Stimulated activated effector memory CD8-positive, alpha-beta T cell treated with anti-CD3 and anti-CD28 coated beads, Interleukin-12 subunit alpha, Interleukin-12 subunit beta, amount 100 ng/mL, for 72 hours (primary cell): ENCODE measurements at regions not wholly inside any gene's neighbourhood (a gene's known extent, or its start where the extent isn't known, plus 50 kb on each side); places are given as distances from the start of the nearest gene placed in this dataset.

Experiments used
- ATAC-seq: fragments of 150-1000 bp; cut with Tn5 transposase; 2 replicates; pipeline ENCODE4 v1.10.0; 2021
- DNase-seq, 2 donors: peaks; one replicate each; pipeline ENCODE4 v3.0.0; 2021 to 2022; ENCODE audit warnings: low spot score in 2 of 2
- H3K27ac Mint-ChIP-seq: one replicate; pipeline ENCODE4 v1.8.0; 2022; ENCODE audit warnings: mild to moderate bottlenecking, mixed read lengths
- H3K36me3 Mint-ChIP-seq: one replicate; pipeline ENCODE4 v1.8.0; 2022; ENCODE audit warnings: mild to moderate bottlenecking, mixed read lengths
- H3K4me1 Mint-ChIP-seq: one replicate; pipeline ENCODE4 v1.8.0; 2022; ENCODE audit warnings: mixed read lengths
- H3K4me3 Mint-ChIP-seq: one replicate; pipeline ENCODE4 v1.8.0; 2022; ENCODE audit warnings: mild to moderate bottlenecking, mixed read lengths
- H3K9me3 Mint-ChIP-seq: one replicate; pipeline ENCODE4 v1.8.0; 2022; ENCODE audit warnings: mixed read lengths

- no peaks in the 10 kb centered on the region for H3K9me3 Mint-ChIP-seq
- H3K4me1 Mint-ChIP-seq: no peaks in the 10 kb centered on the region
- no peak overlapping the region for H3K27ac Mint-ChIP-seq
- H3K4me3 Mint-ChIP-seq: no peak overlapping the region
- ATAC-seq (no peak), DNase-seq (no peak)
- H3K36me3 Mint-ChIP-seq: no peaks in the 10 kb centered on the region
Measured at GRCh38 chr10:133035952-133036351, 51.8 kb upstream of the ADGRA1 start.

GRCh38 chr10:133034762-133035161 lies 53.0 kb upstream of the ADGRA1 start:
- Mint-ChIP-seq H3K4me1 (no peaks in the 10 kb centered on the region), H3K27ac (no peak overlapping the region), H3K9me3 (no peaks in the 10 kb centered on the region), H3K4me3 (no peak overlapping the region), H3K36me3 (no peaks in the 10 kb centered on the region)
- ATAC-seq (no peak), DNase-seq (no peak)

- DNase-seq (no peak), ATAC-seq (no peak)
- Mint-ChIP-seq H3K36me3 (no peaks in the 10 kb centered on the region), H3K4me1 (no peaks in the 10 kb centered on the region), H3K4me3 (no peak overlapping the region), H3K9me3 (no peaks in the 10 kb centered on the region), H3K27ac (no peak overlapping the region)
Measured at GRCh38 chr10:133034092-133034491, 53.6 kb upstream of the ADGRA1 start.

GRCh38 chr10:133033742-133034048 lies 54.0 kb upstream of the ADGRA1 start:
- no peaks in the 10 kb centered on the region for H3K4me1 Mint-ChIP-seq
- no peak overlapping the region for H3K4me3 Mint-ChIP-seq
- H3K36me3 Mint-ChIP-seq: no peaks in the 10 kb centered on the region
- no peak for DNase-seq
- no peak for ATAC-seq
- no peak overlapping the region for H3K27ac Mint-ChIP-seq
- H3K9me3 Mint-ChIP-seq: no peaks in the 10 kb centered on the region

- no peak overlapping the region for H3K27ac Mint-ChIP-seq
- no peaks in the 10 kb centered on the region for H3K36me3 Mint-ChIP-seq
- no peaks in the 10 kb centered on the region for H3K4me1 Mint-ChIP-seq
- no peaks in the 10 kb centered on the region for H3K9me3 Mint-ChIP-seq
- no peak for DNase-seq
- ATAC-seq: no peak
- H3K4me3 Mint-ChIP-seq: no peak overlapping the region
Measured at GRCh38 chr10:133032976-133033741, 54.6 kb upstream of the ADGRA1 start.

GRCh38 chr10:133032231-133032630 lies 55.5 kb upstream of the ADGRA1 start:
- H3K36me3 Mint-ChIP-seq: no peaks in the 10 kb centered on the region
- H3K4me3 Mint-ChIP-seq: no peak overlapping the region
- DNase-seq (no peak), ATAC-seq (peak; percentile 23)
- no peaks in the 10 kb centered on the region for H3K9me3 Mint-ChIP-seq
- no peaks in the 10 kb centered on the region for H3K4me1 Mint-ChIP-seq
- H3K27ac Mint-ChIP-seq: no peak overlapping the region

- no peaks in the 10 kb centered on the region for H3K9me3 Mint-ChIP-seq
- no peak for DNase-seq
- no peak overlapping the region for H3K27ac Mint-ChIP-seq
- ATAC-seq: no peak
- H3K4me1 Mint-ChIP-seq: no peaks in the 10 kb centered on the region
- H3K4me3 Mint-ChIP-seq: no peak overlapping the region
- H3K36me3 Mint-ChIP-seq: no peaks in the 10 kb centered on the region
Measured at GRCh38 chr10:133031541-133032125, 56.1 kb upstream of the ADGRA1 start.

GRCh38 chr10:133030781-133031180 lies 56.9 kb upstream of the ADGRA1 start:
- Mint-ChIP-seq H3K9me3 (no peaks in the 10 kb centered on the region), H3K36me3 (no peaks in the 10 kb centered on the region), H3K4me1 (no peaks in the 10 kb centered on the region), H3K4me3 (no peak overlapping the region), H3K27ac (no peak overlapping the region)
- ATAC-seq (no peak), DNase-seq (no peak)

GRCh38 chr10:133030126-133030525 lies 57.6 kb upstream of the ADGRA1 start:
- H3K27ac Mint-ChIP-seq: no peak overlapping the region
- ATAC-seq: no peak
- no peak for DNase-seq
- no peaks in the 10 kb centered on the region for H3K36me3 Mint-ChIP-seq
- H3K9me3 Mint-ChIP-seq: no peaks in the 10 kb centered on the region
- no peak overlapping the region for H3K4me3 Mint-ChIP-seq
- no peaks in the 10 kb centered on the region for H3K4me1 Mint-ChIP-seq

- no peaks in the 10 kb centered on the region for H3K9me3 Mint-ChIP-seq
- no peaks in the 10 kb centered on the region for H3K36me3 Mint-ChIP-seq
- no peak overlapping the region for H3K4me3 Mint-ChIP-seq
- DNase-seq (no peak), ATAC-seq (no peak)
- no peaks in the 10 kb centered on the region for H3K4me1 Mint-ChIP-seq
- no peak overlapping the region for H3K27ac Mint-ChIP-seq
Measured at GRCh38 chr10:133028956-133029355, 58.8 kb upstream of the ADGRA1 start.

- H3K4me3 Mint-ChIP-seq: no peak overlapping the region
- no peaks in the 10 kb centered on the region for H3K36me3 Mint-ChIP-seq
- H3K4me1 Mint-ChIP-seq: no peaks in the 10 kb centered on the region
- ATAC-seq: no peak
- H3K9me3 Mint-ChIP-seq: no peaks in the 10 kb centered on the region
- H3K27ac Mint-ChIP-seq: no peak overlapping the region
- DNase-seq: no peak
Measured at GRCh38 chr10:133028158-133028557, 59.6 kb upstream of the ADGRA1 start.

- no peaks in the 10 kb centered on the region for H3K36me3 Mint-ChIP-seq
- no peak for DNase-seq
- no peak overlapping the region for H3K4me3 Mint-ChIP-seq
- no peak overlapping the region for H3K27ac Mint-ChIP-seq
- ATAC-seq: no peak
- H3K4me1 Mint-ChIP-seq: no peaks in the 10 kb centered on the region
- no peaks in the 10 kb centered on the region for H3K9me3 Mint-ChIP-seq
Measured at GRCh38 chr10:133027482-133027881, 60.2 kb upstream of the ADGRA1 start.

- no peak for ATAC-seq
Measured at GRCh38 chr10:133026726-133027395, 60.9 kb upstream of the ADGRA1 start.

GRCh38 chr10:133026171-133026570 lies 61.6 kb upstream of the ADGRA1 start:
- no peak for DNase-seq
- Mint-ChIP-seq H3K9me3 (no peaks in the 10 kb centered on the region), H3K4me1 (no peaks in the 10 kb centered on the region), H3K4me3 (no peak overlapping the region), H3K36me3 (no peaks in the 10 kb centered on the region), H3K27ac (no peak overlapping the region)
- peak; percentile 24 for ATAC-seq

More at GRCh38 chr10:133026726-133027395, 60.9 kb upstream of the ADGRA1 start:
- Mint-ChIP-seq H3K27ac (no peak overlapping the region), H3K9me3 (no peaks in the 10 kb centered on the region), H3K4me3 (no peak overlapping the region), H3K36me3 (no peaks in the 10 kb centered on the region), H3K4me1 (no peaks in the 10 kb centered on the region)
- DNase-seq: no peak

GRCh38 chr10:133025558-133026090 lies 62.1 kb upstream of the ADGRA1 start:
- Mint-ChIP-seq H3K9me3 (no peaks in the 10 kb centered on the region), H3K36me3 (no peaks in the 10 kb centered on the region), H3K27ac (no peak overlapping the region), H3K4me1 (no peaks in the 10 kb centered on the region), H3K4me3 (no peak overlapping the region)
- ATAC-seq (no peak), DNase-seq (no peak)
